Fibroblast of upper back skin (primary cell): ENCODE measurements at regions not wholly inside any gene's neighbourhood (a gene's known extent, or its start where the extent isn't known, plus 50 kb on each side); places are given as distances from the start of the nearest gene placed in this dataset.
A peak's percentile ranks its signal among the peaks of the same experiment; 100 is the strongest.
"Not testable (repeated sequence)": the region's sequence is repeated elsewhere in the genome, so short reads cannot be mapped to it uniquely, and the experiment has no call there.

Experiments
- DNase-seq: peaks from one replicate; pipeline ENCODE4 v3.0.0-alpha.2; 2013

DNA sequence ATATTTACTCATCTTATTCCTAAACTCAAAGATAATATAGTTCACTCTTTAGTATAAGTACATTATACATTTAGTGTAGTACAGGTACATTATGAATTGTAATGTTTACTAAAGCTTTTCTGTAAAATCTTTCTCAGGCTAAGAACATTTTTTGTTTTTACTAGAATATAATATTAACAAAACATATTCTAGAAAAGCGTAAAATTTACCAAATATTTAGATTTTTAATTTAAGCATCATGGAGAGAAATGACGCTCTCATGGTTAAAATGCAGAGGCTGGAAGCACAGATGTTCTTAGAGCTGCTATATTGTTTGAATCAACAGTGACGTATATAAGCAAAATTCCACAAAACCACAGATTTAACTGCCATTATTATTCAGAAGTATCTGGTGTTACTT lies 54.7 kb upstream of the NBPF15 start:
- not testable (repeated sequence) for DNase-seq

DNA sequence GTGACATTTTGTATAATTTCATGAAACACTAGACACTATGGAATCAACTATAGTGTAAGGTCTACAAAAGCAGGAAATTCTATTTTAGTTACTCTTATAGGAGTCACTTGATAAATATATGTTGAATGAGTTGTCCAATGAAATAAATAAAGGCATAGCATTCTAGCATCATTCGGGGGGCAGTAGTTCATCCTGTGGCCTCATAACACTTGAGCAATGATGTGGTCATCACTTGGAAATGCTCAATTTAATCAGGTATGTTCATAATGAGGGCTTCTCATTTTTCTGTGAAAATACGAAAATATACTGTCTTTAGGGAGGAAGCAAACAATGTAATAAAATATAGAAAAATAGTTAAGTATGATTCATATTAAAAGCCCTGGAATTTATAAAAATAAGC lies 55.4 kb upstream of the NBPF15 start:
- DNase-seq: peak; percentile 19

- DNase-seq: not testable (repeated sequence)
These were observed 57.0 kb upstream of the NBPF15 start for GRCh38 chr1:144518439-144518838.

- DNase-seq: not testable (repeated sequence)
These were observed 58.2 kb upstream of the NBPF15 start for GRCh38 chr1:144519528-144520189.

GRCh38 chr1:144523661-144524407 lies 62.4 kb upstream of the NBPF15 start:
- DNase-seq: peak; percentile 46

- DNase-seq: not testable (repeated sequence)
These were observed 60.5 kb upstream of the PPIAL4F start for GRCh38 chr1:144532156-144532607.

DNA sequence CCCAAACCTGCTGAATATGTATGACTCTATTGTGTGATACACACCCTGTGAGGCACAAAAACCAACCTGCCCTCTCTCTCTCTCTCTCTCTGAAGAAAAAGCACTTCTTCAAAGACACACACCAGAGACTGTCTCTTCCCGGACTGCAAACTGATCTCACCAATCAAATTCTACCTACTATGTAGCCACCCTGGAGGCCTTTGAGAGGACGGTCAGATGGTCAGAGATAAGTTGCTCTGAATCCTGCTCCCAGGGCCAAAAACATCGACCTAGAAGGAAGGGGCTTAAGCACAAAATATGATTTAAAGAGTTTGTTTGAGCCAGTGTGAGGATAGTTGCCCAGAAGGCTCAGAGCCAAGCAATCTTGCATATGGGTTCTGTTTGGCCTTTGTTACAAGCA lies 59.2 kb upstream of the PPIAL4F start:
- not testable (repeated sequence) for DNase-seq

DNA sequence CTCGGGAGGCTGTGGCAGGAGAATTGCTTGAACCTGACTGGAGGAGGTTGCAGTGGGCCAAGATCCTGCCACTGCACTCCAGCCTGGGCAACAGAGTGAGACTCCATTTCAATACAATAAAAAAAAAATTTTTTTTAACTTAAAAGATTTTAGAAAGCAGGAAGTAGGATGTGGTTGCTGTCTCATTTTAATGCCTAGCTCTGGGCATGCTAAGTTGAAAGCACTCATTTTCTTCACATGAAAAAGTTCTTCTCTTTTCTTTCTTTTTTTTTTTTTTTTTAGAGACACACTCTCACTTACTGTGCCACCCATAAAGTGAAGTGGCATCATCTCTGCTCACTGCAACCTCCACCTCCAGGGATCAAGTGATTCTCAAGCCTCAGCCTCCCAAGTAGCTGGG lies 58.4 kb upstream of the PPIAL4F start:
- DNase-seq: not testable (repeated sequence)

DNA sequence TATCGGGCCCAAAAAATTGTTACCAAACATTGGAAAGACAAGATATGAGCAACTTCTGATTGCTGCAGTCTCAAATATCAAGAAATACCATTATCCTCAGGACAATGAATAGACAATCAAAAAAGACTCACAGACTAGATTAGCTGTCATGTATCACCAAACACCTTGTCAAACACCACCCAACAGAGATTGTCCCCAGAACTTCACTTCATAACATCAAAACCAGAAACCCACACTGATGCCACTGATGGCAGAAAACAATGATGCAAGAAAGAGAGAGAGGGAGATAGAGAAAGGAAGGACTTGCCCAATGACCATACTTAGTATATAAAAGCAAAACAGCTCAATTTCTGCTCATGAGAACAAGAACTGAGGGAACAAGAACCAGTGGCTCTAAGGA lies 56.0 kb upstream of the PPIAL4F start:
- not testable (repeated sequence) for DNase-seq

GRCh38 chr1:144537234-144537633 lies 55.5 kb upstream of the PPIAL4F start:
- not testable (repeated sequence) for DNase-seq

DNA sequence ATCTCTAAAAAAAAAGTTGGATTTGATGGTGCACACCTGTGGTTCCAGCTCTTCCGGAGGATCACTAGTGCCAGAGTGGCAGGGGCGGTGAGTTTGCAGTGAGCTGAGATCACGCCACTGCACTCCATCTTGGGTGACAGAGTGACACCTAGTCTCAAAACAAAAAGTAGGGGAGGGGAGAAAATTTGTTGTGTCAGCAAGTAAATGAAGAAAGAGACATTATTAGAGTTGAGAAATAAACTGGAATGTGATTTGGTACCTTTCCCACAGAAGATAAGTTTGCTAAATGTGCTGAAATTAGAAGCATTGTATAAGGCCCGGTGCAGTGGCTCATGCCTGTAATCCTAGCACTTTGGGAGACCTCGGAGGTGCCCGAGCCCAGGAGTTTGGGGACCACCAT lies 54.0 kb upstream of the PPIAL4F start:
- DNase-seq: not testable (repeated sequence)

- not testable (repeated sequence) for DNase-seq
These were observed 53.3 kb upstream of the PPIAL4F start for GRCh38 chr1:144539191-144539960.
